CD14-positive monocyte (primary cell): ENCODE measurements at regions not wholly inside any gene's neighbourhood (a gene's known extent, or its start where the extent isn't known, plus 50 kb on each side); places are given as distances from the start of the nearest gene placed in this dataset.

ENCODE experiments used
- DNase-seq, 3 donors: peaks; one replicate each; pipeline ENCODE4 v3.0.0-alpha.2; 2011 to 2022
- H2AFZ ChIP-seq: 2 replicates; pipeline ENCODE4 v1.6.0; 2012; ENCODE audit warnings: mild to moderate bottlenecking, low read depth, low read length, inconsistent platforms; ENCODE audit not compliant: insufficient read depth, poor library complexity, severe bottlenecking
- H3K27ac ChIP-seq, 2 donors: 1 replicate in 1 of 2; 2 replicates in 1 of 2; pipeline ENCODE4 v1.5.1; 2012 to 2013; ENCODE audit warnings: low read length in 2 of 2, control low read depth in 1 of 2, inconsistent platforms in 1 of 2, low read depth in 1 of 2, mild to moderate bottlenecking in 1 of 2
- H3K27me3 ChIP-seq, 2 donors: one replicate each; pipeline versions ENCODE4 v1.6.0 to v1.6.1; 2011 to 2013; ENCODE audit warnings: low read length in 2 of 2; ENCODE audit not compliant: control insufficient read depth in 2 of 2, insufficient read depth in 2 of 2
- H3K36me3 ChIP-seq, 2 donors: replicated peaks in 1 of 2; 1 replicate in 1 of 2; 2 replicates in 1 of 2; pipeline versions ENCODE4 v1.5.1 to v1.6.1; 2012 to 2013; ENCODE audit warnings: low read length in 2 of 2, control low read depth in 1 of 2, inconsistent platforms in 1 of 2, mild to moderate bottlenecking in 1 of 2; ENCODE audit not compliant: insufficient read depth in 2 of 2, control insufficient read depth in 1 of 2
- H3K4me1 ChIP-seq, 2 donors: 1 replicate in 1 of 2; 2 replicates in 1 of 2; pipeline versions ENCODE4 v1.5.1 to v1.6.1; 2012 to 2013; ENCODE audit warnings: low read length in 2 of 2, control low read depth in 1 of 2, inconsistent platforms in 1 of 2, mild to moderate bottlenecking in 1 of 2, moderate library complexity in 1 of 2; ENCODE audit not compliant: insufficient read depth in 2 of 2, control insufficient read depth in 1 of 2
- H3K4me2 ChIP-seq: replicated peaks from 2 replicates; pipeline ENCODE3; 2012; ENCODE audit warnings: low read length, moderate library complexity, mild to moderate bottlenecking; ENCODE audit not compliant: poor library complexity, severe bottlenecking; ENCODE audit errors: extremely low read depth
- H3K4me3 ChIP-seq, 3 experiments: fragments of 200-600 bp in 1 of 3; sonication (generic) in 1 of 3; replicated peaks in 1 of 3; 1 replicate in 2 of 3; 2 replicates in 1 of 3; pipeline ENCODE4 v1.5.1; 2011 to 2013; ENCODE audit warnings: low read length in 3 of 3, mild to moderate bottlenecking in 3 of 3, control low read depth in 2 of 3, low read depth in 2 of 3, inconsistent platforms in 1 of 3, moderate library complexity in 1 of 3
- H3K79me2 ChIP-seq: 2 replicates; pipeline ENCODE4 v1.6.0; 2012; ENCODE audit warnings: mild to moderate bottlenecking, control low read depth, inconsistent platforms, low read length, moderate library complexity; ENCODE audit not compliant: insufficient read depth
- H3K9ac ChIP-seq: 2 replicates; pipeline ENCODE4 v1.6.0; 2017; ENCODE audit warnings: low read length, mild to moderate bottlenecking; ENCODE audit not compliant: insufficient read depth, poor library complexity, severe bottlenecking
- H3K9me3 ChIP-seq, 2 donors: replicated peaks in 1 of 2; 1 replicate in 1 of 2; 2 replicates in 1 of 2; pipeline versions ENCODE4 v1.5.1 to v1.6.1; 2012 to 2013; ENCODE audit warnings: low read length in 2 of 2, control low read depth in 1 of 2; ENCODE audit not compliant: control insufficient read depth in 1 of 2, insufficient read depth in 1 of 2
- H4K20me1 ChIP-seq: 2 replicates; pipeline ENCODE4 v1.6.0; 2012; ENCODE audit warnings: mild to moderate bottlenecking, low read length, control low read depth, moderate library complexity; ENCODE audit not compliant: insufficient read depth
- H3K27ac Mint-ChIP-seq, 7 donors: one replicate each; pipeline ENCODE4 v1.8.0; 2020; ENCODE audit warnings: mild to moderate bottlenecking in 7 of 7, mixed read lengths in 7 of 7, moderate library complexity in 6 of 7, inconsistent platforms in 2 of 7
- H3K27me3 Mint-ChIP-seq, 3 donors: one replicate each; pipeline ENCODE4 v1.8.0; 2021 to 2022; ENCODE audit warnings: low read depth in 3 of 3, mild to moderate bottlenecking in 3 of 3, mixed read lengths in 3 of 3, moderate library complexity in 3 of 3, inconsistent platforms in 1 of 3
- H3K36me3 Mint-ChIP-seq, 2 donors: one replicate each; pipeline ENCODE4 v1.8.0; 2020; ENCODE audit warnings: mixed read lengths in 2 of 2, inconsistent platforms in 1 of 2, mild to moderate bottlenecking in 1 of 2
- H3K4me1 Mint-ChIP-seq: one replicate; pipeline ENCODE4 v1.8.0; 2020; ENCODE audit warnings: mild to moderate bottlenecking, mixed read lengths
- H3K4me3 Mint-ChIP-seq, 2 donors: one replicate each; pipeline ENCODE4 v1.8.0; 2020; ENCODE audit warnings: mild to moderate bottlenecking in 2 of 2, mixed read lengths in 2 of 2, moderate library complexity in 1 of 2
- H3K9me3 Mint-ChIP-seq, 7 donors: one replicate each; pipeline ENCODE4 v1.8.0; 2020 to 2022; ENCODE audit warnings: mixed read lengths in 7 of 7, mild to moderate bottlenecking in 6 of 7, moderate library complexity in 6 of 7, inconsistent platforms in 2 of 7
- CTCF ChIP-seq: fragments of 200-600 bp; IDR thresholded peaks from one replicate; pipeline ENCODE4 v1.8.0; 2022; ENCODE audit warnings: antibody characterized with exemption, mild to moderate bottlenecking
- WGBS: methylation state at CpG from one replicate; pipeline ENCODE4 v1.1.5; 2013; ENCODE audit warnings: missing lambda C conversion rate; ENCODE audit not compliant: insufficient coverage; 5-methylcytosine and 5-hydroxymethylcytosine counted together
- intact Hi-C, 2 donors: fragments of 100-400 bp; cut with micrococcal nuclease; formaldehyde crosslinking; loops; one replicate each; pipeline versions ENCODE4 v1.15.0 to v1.15.1; 2023

GRCh38 chr3:8094415-8094814, 407.2 kb upstream of the LMCD1 start:
- Mint-ChIP-seq H3K27me3 (no peaks in the 10 kb centered on the region), H3K27ac (no peak overlapping the region), H3K9me3 (peaks cover 0 to 10% (median 2%) of the 10 kb centered on the region in 7 donors), H3K4me3 (no peak overlapping the region), H3K36me3 (no peaks in the 10 kb centered on the region), H3K4me1 (peaks cover 17% of the 10 kb centered on the region)
- 0% methylated on average over 1 of the region's 2 CpGs for WGBS
- Histone ChIP-seq H3K36me3 (no peaks in the 10 kb centered on the region), H3K27me3 (no peaks in the 10 kb centered on the region), H3K4me1 (peaks cover 4 to 16% of the 10 kb centered on the region in 2 donors), H3K9me3 (no peaks in the 10 kb centered on the region), H3K27ac (no peak overlapping the region), H2AFZ (no peak overlapping the region), H3K4me2 (no peak overlapping the region), H3K4me3 (no peak overlapping the region), H4K20me1 (no peaks in the 10 kb centered on the region), H3K9ac (no peak overlapping the region), H3K79me2 (no peaks in the 10 kb centered on the region)
- intact Hi-C loops: no loop called here
- no peak for TF ChIP-seq CTCF
- DNase-seq: peak in 2 of 3 donors; percentile 9 to 27

GRCh38 chr3:8095724-8096123, 405.9 kb upstream of the LMCD1 start:
- H4K20me1 ChIP-seq: no peaks in the 10 kb centered on the region
- no peaks in the 10 kb centered on the region for H3K36me3 ChIP-seq
- peaks cover 0 to 3% (median 0%) of the 10 kb centered on the region in 7 donors for H3K9me3 Mint-ChIP-seq
- peak overlapping the region in 2 of 7 donors; percentile 6 to 29 for H3K27ac Mint-ChIP-seq
- H3K27ac ChIP-seq: no peak overlapping the region
- H3K27me3 ChIP-seq: no peaks in the 10 kb centered on the region
- H3K27me3 Mint-ChIP-seq: no peaks in the 10 kb centered on the region
- H2AFZ ChIP-seq: no peak overlapping the region
- no peaks in the 10 kb centered on the region for H3K9me3 ChIP-seq
- H3K4me3 Mint-ChIP-seq: peak overlapping the region in 1 of 2 donors; percentile 49
- intact Hi-C loops: no loop called here
- 80% methylated on average over 4 of the region's 5 CpGs for WGBS
- H3K4me1 ChIP-seq: peaks cover 4 to 16% of the 10 kb centered on the region in 2 donors
- H3K4me2 ChIP-seq: no peak overlapping the region
- H3K4me3 ChIP-seq: no peak overlapping the region
- H3K79me2 ChIP-seq: no peaks in the 10 kb centered on the region
- H3K36me3 Mint-ChIP-seq: no peaks in the 10 kb centered on the region
- no peak for DNase-seq
- H3K4me1 Mint-ChIP-seq: peaks cover 17% of the 10 kb centered on the region
- TF ChIP-seq CTCF: no peak
- H3K9ac ChIP-seq: no peak overlapping the region
